ENCODE measurements at regions not wholly inside any gene's neighbourhood (a gene's known extent, or its start where the extent isn't known, plus 50 kb on each side); places are given as distances from the start of the nearest gene placed in this dataset.

GRCh38 chr14:85313560-85314207 lies 216.3 kb upstream of the FLRT2 start:
- no peak for TF ChIP-seq CTCF (IDR thresholded peaks at IDR 0.05; ENCODE audit: control insufficient read depth, insufficient read depth, low read depth, low read length, missing control alignments)
- peak; percentile 77 for DNase-seq (ENCODE audit: low read depth)
- H3K4me3 ChIP-seq (ENCODE audit: control insufficient read depth, low read depth, low read length), result no peak overlapping the region

- no peak for DNase-seq (ENCODE audit: low read depth)
- no peak for TF ChIP-seq CTCF (IDR thresholded peaks at IDR 0.05; ENCODE audit: control insufficient read depth, insufficient read depth, low read depth, low read length, missing control alignments)
- no peak overlapping the region for H3K4me3 ChIP-seq (ENCODE audit: control insufficient read depth, low read depth, low read length)
Measured at GRCh38 chr14:85315290-85315689, 214.7 kb upstream of the FLRT2 start.

GRCh38 chr14:85315733-85316290 lies 214.1 kb upstream of the FLRT2 start:
- no peak overlapping the region for H3K4me3 ChIP-seq (ENCODE audit: control insufficient read depth, low read depth, low read length)
- DNase-seq (ENCODE audit: low read depth), result no peak
- TF ChIP-seq CTCF (IDR thresholded peaks at IDR 0.05; ENCODE audit: control insufficient read depth, insufficient read depth, low read depth, low read length, missing control alignments), result no peak

DNA sequence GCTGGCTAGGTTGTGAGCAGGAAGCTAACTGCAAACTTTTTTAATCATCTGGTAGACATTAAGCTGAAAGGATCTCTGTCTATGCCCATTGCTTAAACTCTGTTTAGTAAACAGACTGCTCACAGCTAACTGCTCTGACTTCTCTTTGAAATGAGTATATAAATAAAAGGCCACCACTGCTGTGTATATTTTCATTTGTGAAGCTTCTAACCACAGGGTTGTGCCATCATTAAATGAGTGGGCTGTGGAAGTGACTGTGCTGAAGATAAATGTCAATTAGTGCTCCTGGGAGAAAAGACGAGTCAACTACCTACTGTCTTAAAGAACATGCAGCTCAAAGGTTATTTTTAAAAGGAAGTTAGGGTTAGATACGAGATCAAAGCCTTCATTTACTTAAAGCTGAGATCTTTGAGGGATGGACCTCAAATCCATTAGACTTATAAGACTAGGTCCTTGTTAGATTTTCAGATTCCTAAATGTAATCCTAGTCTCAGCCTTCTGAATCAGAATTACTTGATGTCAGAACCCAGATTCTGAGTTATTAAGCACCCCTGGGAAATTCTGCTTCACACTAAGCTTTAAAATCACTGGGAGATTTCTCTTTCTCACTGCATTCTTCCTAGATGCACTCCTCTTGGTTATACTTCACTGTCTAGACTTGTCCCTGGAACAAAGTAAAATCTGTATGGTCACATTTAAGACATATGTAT lies 213.1 kb upstream of the FLRT2 start:
- no peak for TF ChIP-seq CTCF (IDR thresholded peaks at IDR 0.05; ENCODE audit: control insufficient read depth, insufficient read depth, low read depth, low read length, missing control alignments)
- no peak for DNase-seq (ENCODE audit: low read depth)
- no peak overlapping the region for H3K4me3 ChIP-seq (ENCODE audit: control insufficient read depth, low read depth, low read length)

DNA sequence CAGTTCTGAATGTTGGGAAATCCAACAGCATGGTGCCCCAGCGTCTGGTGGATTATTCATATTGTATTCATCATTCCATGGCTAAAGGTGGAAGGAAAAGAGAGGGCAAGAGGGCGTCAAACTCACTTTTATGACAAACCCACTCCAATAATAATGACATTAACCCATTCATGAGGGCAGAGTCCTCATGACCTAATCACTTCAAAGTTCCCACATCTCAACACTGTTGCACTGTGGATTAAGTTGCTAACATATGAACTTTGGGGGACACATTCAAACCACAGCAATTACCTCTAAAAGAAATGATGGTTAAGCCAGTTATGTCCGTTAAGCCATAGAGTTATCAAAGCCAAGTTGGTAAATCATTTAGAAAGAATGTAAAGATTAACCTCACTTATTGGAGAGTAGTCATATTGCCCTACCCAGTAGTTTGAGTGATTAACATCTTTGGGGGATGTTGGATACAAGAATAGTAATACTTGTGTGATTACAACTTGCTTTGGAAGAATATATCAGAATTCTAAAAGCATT lies 212.4 kb upstream of the FLRT2 start:
- DNase-seq (ENCODE audit: low read depth), result no peak
- TF ChIP-seq CTCF (IDR thresholded peaks at IDR 0.05; ENCODE audit: control insufficient read depth, insufficient read depth, low read depth, low read length, missing control alignments), result no peak
- no peak overlapping the region for H3K4me3 ChIP-seq (ENCODE audit: control insufficient read depth, low read depth, low read length)

DNA sequence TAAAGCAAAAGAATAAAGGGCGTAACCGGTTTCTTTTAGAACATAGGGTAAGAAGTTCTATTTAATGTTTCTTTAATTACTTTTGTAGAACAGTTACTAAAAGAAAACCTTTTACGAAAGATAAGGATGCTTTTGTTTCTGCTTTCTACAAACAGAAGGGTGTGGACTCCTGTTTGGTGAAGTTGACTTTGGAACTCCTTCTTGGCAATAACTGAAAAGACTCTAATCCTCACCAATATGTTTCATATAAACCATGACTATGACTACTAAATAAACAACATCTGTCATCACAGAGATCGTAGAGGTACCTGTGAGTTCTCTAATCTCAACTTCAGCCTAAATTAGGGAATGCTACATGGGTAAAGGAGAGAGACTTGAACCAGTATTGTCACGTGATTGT lies 210.8 kb upstream of the FLRT2 start:
- H3K4me3 ChIP-seq (ENCODE audit: control insufficient read depth, low read depth, low read length), result no peak overlapping the region
- DNase-seq (ENCODE audit: low read depth), result no peak
- TF ChIP-seq CTCF (IDR thresholded peaks at IDR 0.05; ENCODE audit: control insufficient read depth, insufficient read depth, low read depth, low read length, missing control alignments), result no peak
